Heart left ventricle (tissue), 16 donors: ENCODE measurements at regions not wholly inside any gene's neighbourhood (a gene's known extent, or its start where the extent isn't known, plus 50 kb on each side); places are given as distances from the start of the nearest gene placed in this dataset.

Experiments used
- ATAC-seq, 4 donors: fragments of 200-7000 bp; cut with Tn5 transposase; one replicate each; pipeline ENCODE4 v1.9.1; 2020 to 2022; ENCODE audit warnings: moderate library complexity in 4 of 4, mild to moderate bottlenecking in 3 of 4, moderate number of reproducible peaks in 1 of 4
- DNase-seq, 5 donors: peaks; one replicate each; pipeline ENCODE4 v3.0.0-alpha.2; 2020
- H3K27ac ChIP-seq, 12 donors: fragments of 200-600 bp; sonication (generic) in 4 of 12; one replicate each; pipeline versions ENCODE4 v1.5.0 to v1.8.0; 2016 to 2022; ENCODE audit warnings: mild to moderate bottlenecking in 2 of 12
- H3K27me3 ChIP-seq, 9 donors: fragments of 200-600 bp; sonication (generic) in 2 of 9; one replicate each; pipeline versions ENCODE4 v1.5.1 to v1.8.0; 2016 to 2022; ENCODE audit warnings: mild to moderate bottlenecking in 3 of 9
- H3K36me3 ChIP-seq, 9 donors: fragments of 200-600 bp; sonication (generic) in 2 of 9; one replicate each; pipeline versions ENCODE4 v1.5.0 to v1.8.0; 2018 to 2022; ENCODE audit warnings: mild to moderate bottlenecking in 2 of 9
- H3K4me1 ChIP-seq, 12 donors: fragments of 200-600 bp; sonication (generic) in 4 of 12; one replicate each; pipeline versions ENCODE4 v1.5.0 to v1.8.0; 2016 to 2022; ENCODE audit warnings: mild to moderate bottlenecking in 3 of 12
- H3K4me3 ChIP-seq, 12 donors: fragments of 200-600 bp; sonication (generic) in 4 of 12; one replicate each; pipeline versions ENCODE4 v1.5.0 to v1.8.0; 2017 to 2022; ENCODE audit warnings: mild to moderate bottlenecking in 9 of 12, moderate library complexity in 4 of 12
- H3K9me3 ChIP-seq, 12 donors: fragments of 200-600 bp; sonication (generic) in 4 of 12; one replicate each; pipeline versions ENCODE4 v1.5.0 to v1.8.0; 2016 to 2022; ENCODE audit warnings: mild to moderate bottlenecking in 1 of 12
- CTCF ChIP-seq, 12 donors: fragments of 200-600 bp; sonication (generic) in 4 of 12; IDR thresholded peaks; one replicate each; pipeline versions ENCODE4 v1.5.0 to v1.8.0; 2018 to 2022; ENCODE audit warnings: antibody characterized with exemption in 12 of 12, mild to moderate bottlenecking in 5 of 12
- POLR2A ChIP-seq, 2 donors: fragments of 450-650 bp; IDR thresholded peaks; one replicate each; pipeline ENCODE4 v1.6.1; 2017; ENCODE audit warnings: antibody characterized with exemption in 2 of 2, mild to moderate bottlenecking in 2 of 2, moderate library complexity in 2 of 2
- WGBS, 4 donors: extraction: QIAGEN DNeasy Blood & Tissue Kit in 2 of 4; methylation state at CpG; one replicate each; pipeline versions ENCODE4 v1.1.5 to v1.1.7; 2013 to 2018; 5-methylcytosine and 5-hydroxymethylcytosine counted together
- intact Hi-C, 10 donors: fragments of 100-400 bp; cut with DNase I; formaldehyde crosslinking; loops; one replicate each; pipeline versions ENCODE4 v1.11.1 to v1.14.2; 2022
- donor health status: ischemic (EF 13 %, LVEDD 7.1; RV severe dilation, severe dysfunction).
- donor health status: healthy with polysubstance abuse.
- donor health status: DM: no; HTN: yes; CAD: no.
- donor health status: DM: no; HTN: no; CAD: no.
- donor health status: ischemic (EF 25% LVEDD 6.9; RV normal size, moderate dysfunction).
- donor health status: ischemic (EF 25% LVEDD 5.7; RV mildly dilated, moderate dysfunction).
- donor health status: healthy.
- donor health status: DM: yes; HTN: yes; CAD: no.
- donor health status: ischemic (EF 35%, LVEDD 5.7; RV mildly dilated, moderate dysfunction).
- donor health status: nonischemic (EF 11% LVEDD 7.7; RV severe dilation, severe dysfunction).
- donor health status: DM: yes; HTN: yes; CAD: no.
- donor health status: PGD.
- donor health status: ischemic (EF 29% LVEDD 5.4; RV normal size, mild dysfunction).
- donor health status: nonischemic (EF 23%, LVEDD 6.1; RV moderate dilation, normal function).

DNA sequence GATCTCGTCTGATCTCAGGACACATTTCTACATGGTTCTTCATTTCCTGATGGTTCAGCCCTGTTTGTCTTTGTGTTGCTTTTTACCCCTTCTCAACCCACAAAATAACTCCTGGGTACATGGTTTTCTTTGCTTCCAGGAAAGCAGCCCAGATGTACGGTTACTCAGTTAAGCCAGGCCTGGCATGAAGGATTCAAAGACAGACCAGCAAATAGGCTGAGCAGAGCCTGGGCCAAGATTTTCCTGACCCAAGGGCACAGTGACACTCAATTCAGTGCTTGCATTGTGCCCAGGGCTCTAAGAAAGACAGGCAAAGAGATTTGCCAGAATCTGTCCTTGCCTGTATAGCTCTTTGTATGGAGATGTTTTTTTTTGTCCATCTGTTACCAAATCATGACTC lies 340.8 kb upstream of the KIAA1217 start:
- Histone ChIP-seq H3K27ac (no peak overlapping the region), H3K4me1 (peaks cover 0 to 3% (median 0%) of the 10 kb centered on the region in 12 donors), H3K36me3 (no peaks in the 10 kb centered on the region), H3K27me3 (no peaks in the 10 kb centered on the region), H3K4me3 (no peak overlapping the region), H3K9me3 (no peaks in the 10 kb centered on the region)
- ATAC-seq (no peak), DNase-seq (no peak)
- no peak for TF ChIP-seq POLR2A (IDR thresholded peaks at IDR 0.05)
- TF ChIP-seq CTCF (IDR thresholded peaks at IDR 0.05): no peak
- 88 to 93% (median 91%) methylated on average over 2 of the region's 2 CpGs for WGBS, 4 donors
- intact Hi-C loops: no loop called here

DNA sequence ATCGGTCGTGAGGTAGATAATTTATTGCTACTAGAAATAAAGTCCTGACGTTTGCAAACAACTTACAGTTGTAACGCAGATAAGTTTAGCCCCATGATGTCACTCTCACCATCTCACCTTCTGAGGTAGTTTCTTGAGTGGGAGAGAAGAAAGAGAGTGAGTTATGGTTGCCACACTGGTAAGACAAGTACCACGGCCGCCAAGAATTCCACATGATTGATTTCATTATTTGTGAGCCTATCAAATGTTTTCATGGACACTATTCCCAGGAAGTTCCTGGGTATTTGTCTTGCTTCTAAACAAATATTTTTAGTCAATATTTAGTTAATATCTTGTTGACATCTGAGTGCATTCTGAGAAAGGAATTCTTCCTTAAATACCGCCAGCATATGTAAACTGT lies 339.4 kb upstream of the KIAA1217 start:
- H3K4me1 ChIP-seq: peaks cover 0 to 3% (median 0%) of the 10 kb centered on the region in 12 donors
- no peak overlapping the region for H3K4me3 ChIP-seq
- H3K9me3 ChIP-seq: no peaks in the 10 kb centered on the region
- ATAC-seq: no peak
- WGBS, 4 donors: 89 to 94% (median 90%) methylated on average over 7 of the region's 7 CpGs
- TF ChIP-seq CTCF (IDR thresholded peaks at IDR 0.05) (no peak), POLR2A (IDR thresholded peaks at IDR 0.05) (no peak)
- intact Hi-C loops: no loop called here
- no peak for DNase-seq
- no peaks in the 10 kb centered on the region for H3K27me3 ChIP-seq
- H3K36me3 ChIP-seq: no peaks in the 10 kb centered on the region
- H3K27ac ChIP-seq: no peak overlapping the region

DNA sequence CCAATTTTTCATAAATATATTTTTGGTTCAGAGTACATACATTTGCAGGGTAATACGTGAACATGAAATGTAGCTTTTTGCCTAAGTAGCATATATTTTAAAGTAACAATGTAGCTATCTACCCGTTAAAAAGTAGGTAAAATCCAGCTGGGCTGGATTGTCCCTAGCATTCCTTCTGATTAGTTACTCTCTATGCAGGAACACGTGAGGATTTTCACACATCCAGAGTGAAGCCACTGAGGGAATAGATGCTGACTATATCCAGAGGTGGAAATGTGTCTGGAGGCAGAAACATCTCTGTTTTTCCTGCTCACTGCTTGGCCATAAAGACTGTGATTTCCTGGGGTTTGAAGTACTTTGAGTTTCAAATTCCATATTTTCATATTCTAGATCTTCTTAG lies 338.9 kb upstream of the KIAA1217 start:
- Histone ChIP-seq H3K4me1 (peaks cover 0 to 3% (median 0%) of the 10 kb centered on the region in 12 donors), H3K9me3 (no peaks in the 10 kb centered on the region), H3K27me3 (no peaks in the 10 kb centered on the region), H3K36me3 (no peaks in the 10 kb centered on the region), H3K4me3 (no peak overlapping the region), H3K27ac (no peak overlapping the region)
- DNase-seq (no peak), ATAC-seq (no peak)
- 70 to 77% (median 76%) methylated on average over 3 of the region's 3 CpGs for WGBS, 4 donors
- TF ChIP-seq CTCF (IDR thresholded peaks at IDR 0.05) (no peak), POLR2A (IDR thresholded peaks at IDR 0.05) (no peak)
- intact Hi-C loops: no loop called here

DNA sequence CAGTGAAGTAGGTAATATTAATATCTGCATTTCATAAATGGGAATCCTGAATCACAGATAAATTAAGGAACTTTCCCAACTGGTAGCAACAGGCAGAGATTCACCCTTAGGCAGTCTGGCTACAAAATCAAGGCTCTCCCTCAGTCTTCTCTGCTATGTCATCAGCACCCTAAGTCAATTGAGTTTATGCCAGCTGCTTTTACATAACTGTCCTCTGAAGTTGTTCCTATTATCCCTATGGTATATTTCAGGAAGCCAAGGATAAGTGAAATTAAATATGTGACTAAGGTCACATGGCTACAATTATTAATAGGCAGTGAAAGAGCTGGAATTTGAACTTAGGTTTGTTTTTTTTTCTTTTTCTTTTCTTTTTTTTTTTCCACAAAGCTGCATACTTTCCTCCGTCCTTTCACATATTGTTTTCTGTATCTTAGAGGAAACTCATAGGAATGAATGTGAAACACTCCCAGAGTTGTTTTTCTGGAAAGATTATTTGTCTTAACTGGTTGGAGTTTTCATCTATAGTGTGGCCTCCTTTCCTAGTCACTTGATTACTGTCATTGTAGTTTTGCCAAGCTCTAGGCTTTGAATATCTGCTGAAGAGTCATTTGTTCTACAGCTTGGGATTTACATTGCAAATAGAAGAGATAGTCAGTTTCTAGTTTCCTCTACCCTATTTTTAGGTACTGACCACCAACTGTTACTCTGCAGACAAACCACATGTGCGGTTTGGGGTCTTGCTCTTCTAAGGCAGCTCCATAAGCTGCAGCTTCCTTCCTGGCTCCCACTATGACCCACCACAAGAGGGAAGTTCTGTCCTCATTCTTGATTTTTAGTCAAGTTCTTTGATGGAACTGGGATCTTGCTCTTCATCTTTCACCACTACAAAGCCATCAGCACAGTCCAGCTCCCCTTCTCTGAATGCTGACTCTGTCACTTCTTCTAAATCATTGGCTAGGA lies 338.0 kb upstream of the KIAA1217 start:
- DNase-seq (no peak), ATAC-seq (no peak)
- intact Hi-C loops: no loop called here
- TF ChIP-seq POLR2A (IDR thresholded peaks at IDR 0.05) (no peak), CTCF (IDR thresholded peaks at IDR 0.05) (no peak)
- no peaks in the 10 kb centered on the region for H3K9me3 ChIP-seq
- H3K36me3 ChIP-seq: no peaks in the 10 kb centered on the region
- no peak overlapping the region for H3K4me3 ChIP-seq
- no peaks in the 10 kb centered on the region for H3K27me3 ChIP-seq
- no peak overlapping the region for H3K27ac ChIP-seq
- 36 to 47% (median 38%) methylated on average over 2 of the region's 2 CpGs for WGBS, 4 donors
- H3K4me1 ChIP-seq: peaks cover 0 to 3% (median 0%) of the 10 kb centered on the region in 12 donors
